ENCODE measurements at regions not wholly inside any gene's neighbourhood (a gene's known extent, or its start where the extent isn't known, plus 50 kb on each side); places are given as distances from the start of the nearest gene placed in this dataset.

- no peak for DNase-seq (ENCODE audit: low read depth in 4 of 4, low spot score in 3 of 4)
Measured at GRCh38 chr5:133698259-133698554, 85.9 kb upstream of the FSTL4 start.

- no peak for DNase-seq (ENCODE audit: low read depth in 4 of 4, low spot score in 3 of 4)
Measured at GRCh38 chr5:133697536-133698258, 85.4 kb upstream of the FSTL4 start.

- no peak for DNase-seq (ENCODE audit: low read depth in 4 of 4, low spot score in 3 of 4)
Measured at GRCh38 chr5:133696782-133697507, 84.6 kb upstream of the FSTL4 start.

- DNase-seq (ENCODE audit: low read depth in 4 of 4, low spot score in 3 of 4), result no peak
Measured at GRCh38 chr5:133696006-133696584, 83.8 kb upstream of the FSTL4 start.

GRCh38 chr5:133694181-133694831 lies 82.0 kb upstream of the FSTL4 start:
- no peak for DNase-seq (ENCODE audit: low read depth in 4 of 4, low spot score in 3 of 4)

- no peak for DNase-seq (ENCODE audit: low read depth in 4 of 4, low spot score in 3 of 4)
Measured at GRCh38 chr5:133691448-133691847, 79.1 kb upstream of the FSTL4 start.

GRCh38 chr5:133690746-133691145 lies 78.4 kb upstream of the FSTL4 start:
- no peak for DNase-seq (ENCODE audit: low read depth in 4 of 4, low spot score in 3 of 4)

GRCh38 chr5:133688391-133688790 lies 76.0 kb upstream of the FSTL4 start:
- no peak for DNase-seq (ENCODE audit: low read depth in 4 of 4, low spot score in 3 of 4)

- no peak for DNase-seq (ENCODE audit: low read depth in 4 of 4, low spot score in 3 of 4)
Measured at GRCh38 chr5:133687212-133688061, 75.1 kb upstream of the FSTL4 start.

GRCh38 chr5:133686566-133686965 lies 74.2 kb upstream of the FSTL4 start:
- no peak for DNase-seq (ENCODE audit: low read depth in 4 of 4, low spot score in 3 of 4)

GRCh38 chr5:133685402-133686018 lies 73.2 kb upstream of the FSTL4 start:
- no peak for DNase-seq (ENCODE audit: low read depth in 4 of 4, low spot score in 3 of 4)

- peak; percentile 6 to 57 (median 22) for DNase-seq (ENCODE audit: low read depth in 4 of 4, low spot score in 3 of 4)
Measured at GRCh38 chr5:133683646-133684596, 71.6 kb upstream of the FSTL4 start.

- no peak for DNase-seq (ENCODE audit: low read depth in 4 of 4, low spot score in 3 of 4)
Measured at GRCh38 chr5:133682451-133682850, 70.1 kb upstream of the FSTL4 start.

GRCh38 chr5:133681896-133682295 lies 69.6 kb upstream of the FSTL4 start:
- DNase-seq (ENCODE audit: low read depth in 4 of 4, low spot score in 3 of 4), result no peak

- no peak for DNase-seq (ENCODE audit: low read depth in 4 of 4, low spot score in 3 of 4)
Measured at GRCh38 chr5:133680830-133681565, 68.7 kb upstream of the FSTL4 start.

- no peak for DNase-seq (ENCODE audit: low read depth in 4 of 4, low spot score in 3 of 4)
Measured at GRCh38 chr5:133679534-133679933, 67.2 kb upstream of the FSTL4 start.

- DNase-seq (ENCODE audit: low read depth in 4 of 4, low spot score in 3 of 4), result no peak
Measured at GRCh38 chr5:133675376-133676154, 63.2 kb upstream of the FSTL4 start.

- no peak for DNase-seq (ENCODE audit: low read depth in 4 of 4, low spot score in 3 of 4)
Measured at GRCh38 chr5:133670336-133670735, 58.0 kb upstream of the FSTL4 start.
